ENCODE measurements at regions not wholly inside any gene's neighbourhood (a gene's known extent, or its start where the extent isn't known, plus 50 kb on each side); places are given as distances from the start of the nearest gene placed in this dataset.
"Not testable (repeated sequence)": the region's sequence is repeated elsewhere in the genome, so short reads cannot be mapped to it uniquely, and the experiment has no call there.

DNA sequence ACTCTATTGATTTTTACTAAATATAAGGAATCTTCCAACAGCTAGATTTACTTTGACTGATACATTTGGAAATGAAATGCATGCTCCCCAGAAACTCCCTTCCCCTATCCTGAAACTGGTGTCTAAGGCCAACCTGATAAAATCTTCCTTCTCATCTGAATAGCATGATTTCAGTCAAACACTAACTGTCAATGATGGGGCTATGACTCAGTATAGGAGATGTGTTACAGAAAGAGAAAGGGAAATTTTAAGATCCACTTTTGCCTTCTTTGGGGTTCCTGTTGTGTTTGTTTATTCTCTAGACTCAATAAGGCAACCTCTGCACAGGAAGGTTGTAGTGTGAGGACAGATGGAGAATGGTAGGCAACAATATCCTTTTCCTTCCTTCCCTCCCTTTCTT lies 160.7 kb downstream of the MOSPD2 start:
- H3K27ac Mint-ChIP-seq = no peak overlapping the region
- no peak for ATAC-seq
- H3K4me1 Mint-ChIP-seq (ENCODE audit: low read depth) = peaks cover 4% of the 10 kb centered on the region

DNA sequence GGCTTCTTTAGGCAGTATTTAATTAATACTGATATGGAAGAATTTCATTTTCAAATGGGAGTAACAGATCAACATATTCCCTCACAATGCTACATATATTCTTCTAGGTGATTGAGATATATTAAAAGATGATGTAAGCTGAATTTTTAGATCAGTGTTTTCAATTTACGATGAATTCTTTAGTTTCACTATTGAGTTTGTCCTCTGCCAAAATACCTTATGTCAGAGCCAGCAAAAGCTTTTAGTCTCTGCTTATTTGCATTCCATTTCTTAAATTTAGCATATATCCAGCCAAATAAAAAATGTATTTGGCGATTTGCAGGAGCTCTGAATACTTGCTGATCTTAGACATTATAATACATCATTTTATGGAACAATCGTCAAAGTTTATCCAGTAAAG lies 144.3 kb downstream of the MOSPD2 start:
- ChIA-PET CTCF (no interaction called here), POLR2A (no interaction called here)
- Mint-ChIP-seq H3K27ac (no peak overlapping the region), H3K4me3 (no peak overlapping the region), H3K36me3 (ENCODE audit: low read depth) (no peaks in the 10 kb centered on the region), H3K9me3 (ENCODE audit: insufficient read depth) (no peaks in the 10 kb centered on the region), H3K4me1 (ENCODE audit: low read depth) (no peaks in the 10 kb centered on the region), H3K27me3 (ENCODE audit: low read depth) (no peaks in the 10 kb centered on the region)
- DNase-seq (no peak), ATAC-seq (no peak)

More for the DNA sequence above, 160.7 kb downstream of the MOSPD2 start:
- Mint-ChIP-seq H3K4me3 (no peak overlapping the region), H3K9me3 (ENCODE audit: insufficient read depth) (no peaks in the 10 kb centered on the region), H3K36me3 (ENCODE audit: low read depth) (no peaks in the 10 kb centered on the region), H3K27me3 (ENCODE audit: low read depth) (no peaks in the 10 kb centered on the region)
- ChIA-PET CTCF (no interaction called here), POLR2A (no interaction called here)
- no peak for DNase-seq

DNA sequence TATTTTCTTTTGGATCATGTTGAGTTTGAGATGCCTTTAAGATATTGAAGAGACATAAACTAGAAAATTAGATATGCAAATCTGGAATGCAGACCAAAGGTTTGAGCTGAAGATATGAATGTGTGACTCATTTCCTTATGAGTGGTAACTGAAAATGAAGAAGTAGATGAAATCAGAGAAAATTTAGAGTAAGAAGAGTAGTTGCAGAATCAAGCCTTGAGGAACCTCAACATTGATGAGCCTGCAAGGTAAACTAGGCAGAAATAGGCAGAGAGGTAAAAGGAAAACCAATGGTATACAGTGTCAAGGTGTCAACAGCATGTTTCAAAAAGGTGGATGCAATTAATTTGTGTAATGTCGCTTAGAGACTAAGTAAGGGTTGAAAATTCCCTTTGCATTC lies 142.8 kb downstream of the MOSPD2 start:
- CTCF ChIA-PET = no interaction called here
- no peaks in the 10 kb centered on the region for H3K9me3 Mint-ChIP-seq (ENCODE audit: insufficient read depth)
- DNase-seq = no peak
- H3K27me3 Mint-ChIP-seq (ENCODE audit: low read depth) = no peaks in the 10 kb centered on the region
- no peak overlapping the region for H3K27ac Mint-ChIP-seq
- POLR2A ChIA-PET = no interaction called here
- ATAC-seq = no peak
- no peaks in the 10 kb centered on the region for H3K4me1 Mint-ChIP-seq (ENCODE audit: low read depth)
- H3K4me3 Mint-ChIP-seq = no peak overlapping the region
- no peaks in the 10 kb centered on the region for H3K36me3 Mint-ChIP-seq (ENCODE audit: low read depth)

DNA sequence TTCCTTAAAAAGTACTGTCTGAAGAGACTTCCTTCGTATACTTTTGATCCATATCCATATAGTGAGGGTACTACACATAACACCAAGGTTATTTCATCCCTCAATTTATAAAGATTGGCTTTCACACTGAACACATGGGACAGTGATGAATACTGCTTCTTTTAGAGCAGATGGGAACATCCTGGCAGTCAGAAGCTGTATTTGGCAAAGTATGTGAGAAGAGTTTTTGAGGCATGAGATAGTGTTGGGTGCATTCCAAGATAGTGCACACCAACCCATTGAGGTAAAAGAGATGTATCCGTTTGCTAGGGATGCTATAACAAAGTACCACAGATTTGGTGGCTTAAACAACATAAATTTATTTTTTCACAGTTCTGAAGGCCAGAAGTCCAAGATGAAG lies 141.1 kb downstream of the MOSPD2 start:
- ChIA-PET CTCF (no interaction called here), POLR2A (no interaction called here)
- H3K4me3 Mint-ChIP-seq = no peak overlapping the region
- no peaks in the 10 kb centered on the region for H3K4me1 Mint-ChIP-seq (ENCODE audit: low read depth)
- no peaks in the 10 kb centered on the region for H3K9me3 Mint-ChIP-seq (ENCODE audit: insufficient read depth)
- no peak for DNase-seq
- no peak overlapping the region for H3K27ac Mint-ChIP-seq
- no peaks in the 10 kb centered on the region for H3K27me3 Mint-ChIP-seq (ENCODE audit: low read depth)
- H3K36me3 Mint-ChIP-seq (ENCODE audit: low read depth) = no peaks in the 10 kb centered on the region
- no peak for ATAC-seq

DNA sequence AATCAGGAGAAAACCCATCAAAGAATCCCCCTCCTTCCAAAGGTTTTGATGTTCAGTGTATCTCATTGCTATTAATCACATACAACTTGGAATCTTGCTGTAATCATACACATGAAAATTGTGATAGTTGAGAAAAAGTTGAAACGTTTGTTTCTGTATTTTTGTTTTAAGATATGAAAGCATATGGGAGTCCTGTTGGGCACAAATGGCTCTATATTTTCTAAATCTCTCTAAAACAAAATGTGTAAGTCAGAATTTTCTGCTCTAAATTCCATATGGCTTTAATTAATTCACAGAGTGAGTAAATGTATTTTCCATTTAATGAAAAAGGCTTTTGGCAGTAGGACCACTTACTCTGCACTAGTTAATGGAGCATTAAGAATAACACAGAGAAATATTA lies 140.2 kb downstream of the MOSPD2 start:
- Mint-ChIP-seq H3K4me1 (ENCODE audit: low read depth) (no peaks in the 10 kb centered on the region), H3K27ac (no peak overlapping the region), H3K36me3 (ENCODE audit: low read depth) (no peaks in the 10 kb centered on the region), H3K27me3 (ENCODE audit: low read depth) (no peaks in the 10 kb centered on the region), H3K4me3 (no peak overlapping the region), H3K9me3 (ENCODE audit: insufficient read depth) (no peaks in the 10 kb centered on the region)
- DNase-seq = no peak
- ATAC-seq = no peak
- POLR2A ChIA-PET = no interaction called here
- CTCF ChIA-PET = no interaction called here

DNA sequence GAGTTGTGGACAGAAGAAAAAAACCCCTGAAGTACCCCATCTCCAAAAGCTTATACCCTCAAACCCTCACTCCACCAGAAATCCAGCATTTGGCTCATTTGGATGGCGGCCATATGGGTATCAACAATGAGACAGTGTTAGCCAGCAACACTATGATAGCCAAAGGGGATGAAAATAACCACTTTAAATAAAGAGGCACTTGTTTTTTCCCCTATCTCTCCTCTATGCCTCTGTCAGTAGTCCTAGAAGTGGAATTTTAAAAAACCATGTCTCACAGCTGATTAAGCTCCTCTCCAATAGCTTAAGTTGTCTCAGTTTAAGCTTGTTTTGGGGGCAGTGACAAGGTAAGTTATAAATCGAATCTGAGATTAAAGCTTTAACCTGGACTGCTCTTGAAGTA lies 124.0 kb downstream of the MOSPD2 start:
- no peaks in the 10 kb centered on the region for H3K36me3 Mint-ChIP-seq (ENCODE audit: low read depth)
- no peak overlapping the region for H3K4me3 Mint-ChIP-seq
- no peak overlapping the region for H3K27ac Mint-ChIP-seq
- no peak for DNase-seq
- H3K4me1 Mint-ChIP-seq (ENCODE audit: low read depth) = no peaks in the 10 kb centered on the region
- ChIA-PET POLR2A (no interaction called here), CTCF (no interaction called here)
- peaks cover 2% of the 10 kb centered on the region for H3K27me3 Mint-ChIP-seq (ENCODE audit: low read depth)
- ATAC-seq = no peak
- no peaks in the 10 kb centered on the region for H3K9me3 Mint-ChIP-seq (ENCODE audit: insufficient read depth)

DNA sequence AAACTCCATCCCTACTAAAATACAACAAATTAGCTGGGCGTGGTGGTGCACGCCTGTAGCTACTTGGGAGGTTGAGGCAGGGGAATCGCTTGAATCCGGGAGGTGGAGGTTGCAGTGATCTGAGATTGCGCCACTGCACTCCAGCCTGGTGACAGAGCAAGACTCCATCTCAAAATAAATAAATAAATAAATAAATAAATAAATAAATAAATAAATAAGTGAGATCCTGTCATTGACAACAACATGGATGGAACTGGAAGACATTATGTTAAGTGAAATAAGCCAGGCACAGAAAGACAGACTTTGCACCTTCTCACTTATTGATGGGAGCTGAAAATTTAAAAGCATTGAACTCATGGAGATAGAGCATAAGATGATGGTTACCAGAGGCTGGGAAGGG lies 111.2 kb downstream of the MOSPD2 start:
- H3K27ac Mint-ChIP-seq; H3K4me3 Mint-ChIP-seq; H3K4me1 Mint-ChIP-seq (ENCODE audit: low read depth); POLR2A ChIA-PET; H3K27me3 Mint-ChIP-seq (ENCODE audit: low read depth); DNase-seq; H3K9me3 Mint-ChIP-seq (ENCODE audit: insufficient read depth); CTCF ChIA-PET; ATAC-seq; H3K36me3 Mint-ChIP-seq (ENCODE audit: low read depth): not testable (repeated sequence)
